Activated CD4-positive, alpha-beta T cell treated with anti-CD3 and anti-CD28 coated beads, Interleukin-2, amount 50 U/mL, for 48 hours (primary cell): ENCODE measurements at regions not wholly inside any gene's neighbourhood (a gene's known extent, or its start where the extent isn't known, plus 50 kb on each side); places are given as distances from the start of the nearest gene placed in this dataset.

ENCODE experiments used
- DNase-seq, 2 experiments: peaks; one replicate each; pipeline ENCODE4 v3.0.0-alpha.2; 2020

DNA sequence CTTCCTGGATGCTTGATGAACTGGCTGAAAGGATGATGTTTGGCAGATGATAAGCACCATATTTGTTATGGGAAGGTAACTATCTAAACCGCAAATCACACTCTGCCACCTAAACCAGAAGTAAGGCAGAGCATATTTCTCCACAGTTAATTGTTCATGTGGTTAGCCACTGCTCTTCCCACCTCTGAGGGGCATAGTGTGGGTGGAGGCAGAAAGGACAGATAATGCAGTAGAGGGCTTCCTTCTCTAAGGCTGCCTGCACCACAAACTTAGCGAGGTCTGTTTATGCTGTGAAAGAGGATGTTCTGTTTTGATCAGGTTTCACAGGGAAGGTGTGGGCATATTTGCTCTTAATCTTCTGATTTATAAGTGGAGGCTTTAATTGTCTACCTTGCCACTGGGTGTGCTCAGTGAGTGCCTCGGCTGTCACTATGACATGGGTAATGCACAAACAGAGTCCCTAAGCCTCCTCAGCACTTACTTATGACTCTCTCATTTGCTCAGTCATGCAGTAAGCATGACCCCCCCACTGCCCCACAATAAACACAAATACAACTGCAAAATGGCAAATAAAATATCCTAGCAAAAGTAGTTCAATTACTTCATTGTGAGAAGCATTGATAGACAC is 401.0 kb downstream of the TMA16 start:
- DNase-seq = peak in 1 of 2 experiments; percentile 4

DNA sequence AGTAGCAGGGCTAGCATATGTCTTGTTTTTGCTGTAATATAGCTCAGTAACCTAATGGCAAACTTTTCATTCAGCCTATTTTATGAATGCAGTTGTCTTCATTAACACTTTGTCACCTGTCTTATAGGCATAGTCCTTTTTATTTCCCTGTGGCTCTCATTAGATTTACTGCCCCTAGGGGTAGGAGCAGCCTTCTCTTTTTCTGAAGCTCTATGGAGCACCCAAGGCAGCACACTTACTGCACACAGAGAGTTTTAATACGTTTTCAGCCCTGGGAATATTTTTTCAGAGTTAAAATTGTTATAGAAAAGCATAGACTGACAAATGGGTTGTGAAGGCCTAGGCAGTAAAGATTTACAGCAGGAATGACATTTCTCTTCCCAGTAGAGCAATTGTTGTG is 406.8 kb downstream of the TMA16 start:
- DNase-seq = no peak

DNA sequence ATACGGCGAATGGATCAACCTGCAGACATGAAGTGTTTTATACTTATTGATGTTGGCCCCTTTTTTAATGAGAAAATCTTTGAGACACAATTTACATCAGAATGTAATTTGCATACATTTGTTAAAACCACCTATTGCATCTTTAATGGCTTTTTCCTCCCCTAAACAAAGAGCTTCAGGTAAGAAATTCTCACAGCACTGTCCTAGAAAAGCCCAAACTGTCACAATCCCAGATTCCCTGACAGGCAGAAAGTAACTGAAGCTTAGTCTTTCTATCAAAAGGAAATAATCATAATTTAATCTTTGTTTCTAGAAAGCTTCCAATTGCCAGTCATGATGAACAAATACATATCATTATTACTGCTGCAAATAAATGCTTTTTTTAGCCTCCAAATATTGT is 407.9 kb downstream of the TMA16 start:
- DNase-seq = no peak

DNA sequence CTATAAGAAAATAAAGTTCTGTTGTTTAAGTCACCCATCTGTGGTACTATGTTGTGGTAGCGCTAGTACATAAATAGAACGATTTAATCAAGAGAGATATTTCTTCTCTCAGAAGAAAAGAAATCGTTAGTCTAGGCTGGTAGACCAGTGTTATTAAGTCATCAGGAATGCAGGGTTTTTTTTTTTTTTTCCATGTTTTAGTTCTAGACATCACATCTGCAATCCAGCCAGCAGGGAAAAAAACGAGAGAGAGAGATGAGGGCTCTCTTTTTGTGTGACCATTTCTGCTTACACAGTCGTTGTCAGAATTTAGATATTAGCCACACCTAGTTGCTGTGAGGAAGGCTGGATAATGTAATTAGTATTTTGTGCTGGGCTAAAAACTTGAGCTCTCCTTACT is 417.4 kb downstream of the TMA16 start:
- no peak for DNase-seq

DNA sequence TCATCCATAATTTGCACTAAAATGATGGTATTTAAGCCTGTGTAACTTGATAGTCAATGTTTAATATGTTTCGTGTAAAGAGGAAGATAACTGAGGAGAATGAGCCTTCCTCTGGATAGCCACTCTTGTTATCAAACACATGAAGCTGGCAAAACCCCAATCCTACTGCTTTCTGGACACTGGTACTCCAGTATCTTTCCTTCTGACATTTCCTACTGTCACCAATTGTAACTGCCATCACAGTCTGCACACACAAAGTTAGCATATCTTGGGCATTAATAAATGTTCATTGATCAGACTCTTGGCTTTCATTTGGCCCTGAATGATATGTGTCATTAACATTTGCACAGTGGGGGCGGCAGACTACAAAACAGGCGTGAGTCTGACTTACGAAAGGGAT is 419.1 kb downstream of the TMA16 start:
- DNase-seq = no peak

DNA sequence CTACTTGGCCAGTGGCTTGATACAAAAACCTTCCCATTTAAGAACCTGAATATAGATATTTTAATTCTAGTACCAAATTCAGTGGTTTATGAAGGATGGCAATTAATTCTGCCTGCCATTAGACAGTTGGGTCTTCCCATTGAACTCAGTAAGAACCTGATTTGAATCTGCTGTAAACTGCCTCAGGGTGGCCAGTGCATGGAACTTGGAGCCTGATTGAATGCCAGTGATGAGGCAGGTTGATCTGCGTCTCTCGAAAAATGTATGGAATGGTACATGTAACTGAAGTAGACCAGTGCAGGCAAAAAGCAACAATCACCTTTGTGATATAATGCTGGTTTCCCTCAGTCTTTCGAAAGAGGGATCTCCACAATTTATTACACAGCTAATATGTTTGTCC is 421.4 kb downstream of the TMA16 start:
- no peak for DNase-seq

DNA sequence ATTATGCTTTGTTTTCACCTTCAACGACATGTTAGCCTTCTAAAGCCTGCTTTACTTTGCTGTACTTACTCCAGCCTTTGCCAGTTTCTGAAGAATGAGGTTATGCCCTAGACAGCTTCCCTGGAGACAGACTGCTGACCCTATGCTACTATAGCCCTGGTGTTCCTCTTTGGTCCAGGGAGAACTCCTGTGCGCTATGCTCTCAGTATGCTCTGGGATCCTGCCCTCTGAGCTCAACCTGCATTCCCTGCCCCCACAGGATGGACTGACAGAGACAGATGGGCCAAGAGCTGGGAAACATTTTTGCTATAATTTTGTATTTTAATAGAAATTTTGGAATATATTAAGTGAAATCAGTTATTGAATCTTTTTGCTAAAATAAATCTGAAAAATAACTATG is 425.9 kb downstream of the TMA16 start:
- no peak for DNase-seq

DNA sequence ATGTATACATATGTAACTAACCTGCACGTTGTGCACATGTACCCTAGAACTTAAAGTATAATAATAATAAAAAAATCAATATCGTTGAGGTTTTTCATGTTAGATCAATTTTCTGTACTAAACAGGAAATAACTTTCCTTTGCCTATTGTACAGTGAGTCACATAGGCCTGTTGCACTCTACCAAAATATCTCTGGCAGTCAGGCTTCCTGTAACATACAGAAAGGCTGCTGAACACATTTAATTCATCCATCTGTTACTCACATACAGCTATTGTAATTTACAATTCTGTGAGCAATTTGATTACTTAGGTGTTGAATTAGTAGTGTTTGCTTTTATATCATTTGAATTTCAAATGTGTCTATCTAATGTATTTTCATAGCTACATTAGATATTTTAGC is 427.8 kb downstream of the TMA16 start:
- no peak for DNase-seq

DNA sequence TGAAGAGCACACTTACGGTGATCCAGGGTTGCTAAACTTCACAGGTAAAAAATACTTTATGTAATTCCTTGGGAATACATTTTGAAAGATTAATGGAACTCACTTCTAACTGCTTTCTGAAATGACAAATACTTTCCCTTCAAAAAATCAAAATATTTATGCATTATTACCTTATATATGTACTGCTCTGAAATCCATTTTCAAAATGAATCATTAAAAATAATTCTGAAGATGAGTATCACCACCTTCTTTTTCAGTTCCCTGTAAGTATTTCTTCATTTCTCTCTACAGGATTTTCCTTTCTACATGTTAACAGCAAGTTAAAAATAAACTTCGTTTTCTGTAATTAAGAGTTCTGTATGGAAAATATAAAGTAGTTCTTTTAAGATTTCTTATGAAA is 428.6 kb downstream of the TMA16 start:
- no peak for DNase-seq

DNA sequence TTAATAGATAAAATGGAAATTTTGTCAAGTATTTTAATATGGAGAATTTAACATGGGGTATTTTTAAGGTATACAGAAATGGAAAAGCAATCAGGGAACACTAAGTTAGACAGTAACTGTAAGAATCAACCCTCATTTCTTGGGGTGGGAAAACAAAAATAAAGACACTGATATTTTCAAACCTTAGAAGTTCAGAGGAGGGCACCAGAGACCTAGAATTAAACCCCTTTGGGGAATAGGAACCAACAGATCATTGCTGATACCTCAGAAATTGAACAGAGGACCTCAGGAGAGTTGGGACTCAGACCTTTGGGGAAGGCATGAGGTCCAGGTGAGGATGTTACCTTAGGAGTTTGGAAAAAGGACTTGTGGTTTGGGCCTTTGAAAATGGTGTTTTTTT is 435.6 kb downstream of the TMA16 start:
- no peak for DNase-seq

DNA sequence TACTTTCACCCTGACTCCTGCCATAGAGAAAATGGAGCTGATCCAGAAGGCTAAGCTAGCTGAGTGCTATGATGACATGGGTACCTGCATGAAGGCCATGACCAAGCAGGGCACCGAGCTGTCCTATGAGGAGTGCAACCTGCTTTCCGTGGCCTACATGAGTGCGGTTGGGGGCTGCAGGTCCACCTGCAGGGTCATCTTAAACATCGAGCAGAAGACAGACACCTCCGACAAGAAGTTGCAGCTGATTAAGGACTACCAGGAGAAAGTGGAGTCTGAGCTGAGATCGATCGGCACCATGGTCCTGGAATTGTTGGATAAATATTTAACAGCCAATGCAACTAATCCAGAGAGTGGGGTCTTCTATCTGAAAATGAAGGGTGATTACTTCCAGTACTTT is 438.0 kb downstream of the TMA16 start:
- no peak for DNase-seq

DNA sequence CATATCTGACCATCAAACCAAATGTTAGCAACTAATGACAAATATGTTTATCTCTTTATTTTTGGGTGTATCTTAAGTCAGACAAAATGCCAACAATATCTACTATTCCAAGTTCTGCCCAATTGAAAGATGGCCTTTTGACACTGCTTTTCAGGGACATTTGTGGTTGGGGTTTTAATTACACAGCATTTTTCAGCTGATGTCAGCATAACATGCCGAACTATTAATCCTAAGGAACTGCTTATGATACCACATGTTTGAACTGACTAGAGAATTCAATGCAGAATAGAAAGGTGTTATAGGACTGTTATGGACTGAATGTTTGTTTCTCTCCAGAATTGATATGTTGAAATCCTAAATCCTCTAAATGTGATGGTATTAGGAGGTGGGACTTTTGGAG is 445.1 kb downstream of the TMA16 start:
- DNase-seq = no peak

DNA sequence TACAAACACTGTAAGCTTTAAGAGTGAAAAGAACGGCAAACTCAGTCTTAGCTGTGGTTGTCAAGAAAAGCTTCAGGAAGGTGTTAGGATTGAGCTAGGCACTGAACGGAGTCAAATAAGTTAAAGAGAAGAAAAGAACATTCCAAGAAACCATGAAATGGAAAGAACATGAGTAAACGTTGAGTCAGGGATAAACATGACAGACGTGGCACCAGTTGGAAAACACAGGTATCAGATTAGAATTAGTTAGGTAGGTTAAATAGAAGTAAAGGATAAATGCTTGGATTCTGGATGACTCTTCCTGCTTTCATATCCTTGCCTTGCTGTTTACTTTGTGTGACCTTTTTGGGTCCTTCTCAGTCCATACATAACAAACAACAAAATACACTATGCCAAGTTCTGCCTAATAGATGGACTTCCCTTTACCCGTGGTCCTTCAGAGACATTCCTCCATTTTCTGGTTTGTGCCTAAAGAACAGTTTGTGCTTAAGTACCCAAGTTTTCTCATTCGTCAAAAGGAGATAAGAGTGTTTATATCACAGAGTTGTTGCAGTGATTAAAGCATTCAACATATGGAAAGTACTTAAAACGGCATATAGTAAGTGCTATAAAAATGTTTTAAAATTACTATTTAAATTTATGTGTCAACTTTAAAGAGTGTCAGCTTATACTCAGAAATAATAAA is 446.9 kb downstream of the TMA16 start:
- DNase-seq = no peak

DNA sequence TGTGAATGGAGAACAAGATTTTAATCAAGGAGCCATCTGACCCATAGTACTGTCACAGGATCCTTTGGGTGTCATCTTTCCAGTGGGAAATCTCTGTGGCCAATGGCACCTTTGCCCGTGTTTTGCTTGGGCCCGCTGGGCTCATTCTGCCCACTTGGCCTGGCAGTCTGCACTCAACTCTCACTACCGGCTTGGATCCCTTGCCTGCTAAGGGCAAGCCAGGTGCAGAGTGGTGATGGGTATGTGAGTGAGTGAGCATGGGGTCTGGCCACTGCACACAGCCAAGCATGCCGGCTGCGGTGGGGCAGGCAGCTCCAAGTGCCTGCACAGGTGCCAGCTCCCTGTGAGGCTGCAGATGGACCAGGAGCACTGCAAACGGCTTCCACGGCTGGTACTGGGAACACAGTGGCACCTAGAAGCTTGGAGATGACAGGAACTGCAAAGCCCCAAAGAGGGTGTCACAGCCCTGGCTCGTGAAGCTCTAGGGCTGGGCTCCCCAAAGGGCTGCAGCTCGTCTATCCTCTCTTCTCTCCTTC is 454.5 kb downstream of the TMA16 start:
- no peak for DNase-seq

DNA sequence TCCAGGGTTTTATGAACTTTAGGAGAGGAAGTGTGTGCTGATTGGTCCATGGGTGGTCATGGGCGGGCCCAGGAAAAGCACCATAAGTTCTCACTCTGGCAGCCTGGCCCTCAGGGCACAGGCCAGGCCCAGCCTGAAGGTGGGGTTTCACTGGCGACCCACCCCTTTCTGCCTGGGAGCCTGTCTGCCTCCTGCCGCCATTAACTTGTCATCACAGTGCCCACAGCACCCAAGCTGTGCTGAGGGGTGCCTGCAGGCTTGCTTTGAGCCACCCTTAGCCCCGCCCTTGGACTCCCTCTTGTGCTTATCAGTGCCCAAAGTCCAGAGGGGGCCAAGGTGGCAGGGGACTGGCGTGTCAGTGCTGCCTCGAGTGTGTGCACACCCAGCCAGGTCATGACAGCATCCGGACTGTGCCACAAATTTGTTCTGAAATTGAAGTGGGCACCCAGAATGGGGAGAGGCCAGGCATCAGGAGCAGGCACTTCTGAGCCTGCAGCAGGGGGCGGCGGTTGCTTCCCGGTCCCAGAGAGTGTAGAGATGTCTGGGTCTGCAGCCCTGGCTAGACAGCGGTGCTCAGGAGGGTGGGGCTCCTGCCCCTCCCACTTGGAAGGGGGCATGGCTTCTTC is 455.6 kb downstream of the TMA16 start:
- DNase-seq = no peak

DNA sequence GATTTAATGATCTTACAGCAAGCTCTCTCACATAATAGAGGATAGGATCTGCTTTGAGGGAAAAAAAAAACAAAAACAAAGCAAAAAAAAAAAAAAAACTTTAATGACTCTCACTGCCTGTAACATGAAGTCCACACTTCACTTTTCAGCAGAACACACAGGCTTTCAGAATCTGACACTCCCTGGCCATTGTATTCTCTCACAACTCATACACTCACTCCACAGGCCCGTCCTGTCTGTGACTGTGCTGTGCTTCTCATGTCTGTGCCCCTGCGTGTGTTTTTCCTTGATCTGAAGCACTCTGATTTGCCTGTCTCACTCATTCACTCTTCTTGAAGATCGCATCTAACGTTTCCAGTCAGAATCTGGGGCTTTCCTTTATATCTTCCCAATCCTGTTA is 460.8 kb downstream of the TMA16 start:
- DNase-seq = no peak

DNA sequence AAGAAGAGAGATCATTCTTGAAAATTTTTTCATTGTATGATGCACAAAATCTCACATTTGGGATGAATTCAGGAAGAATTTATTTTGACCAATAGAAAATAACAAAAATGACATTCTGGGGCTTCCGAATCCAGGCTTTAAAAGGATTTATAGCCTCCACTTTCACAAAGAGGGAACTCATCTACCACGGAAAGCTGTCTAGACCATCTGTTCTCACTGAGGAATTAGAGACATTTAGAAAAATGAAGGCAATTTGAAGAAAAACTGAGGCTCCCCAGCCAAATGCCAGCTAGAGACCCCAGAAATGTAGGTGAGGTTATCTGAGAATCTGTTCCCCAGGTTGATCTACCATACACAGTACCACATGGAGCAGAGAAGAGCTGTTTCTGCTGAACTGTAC is 464.3 kb downstream of the TMA16 start:
- no peak for DNase-seq

DNA sequence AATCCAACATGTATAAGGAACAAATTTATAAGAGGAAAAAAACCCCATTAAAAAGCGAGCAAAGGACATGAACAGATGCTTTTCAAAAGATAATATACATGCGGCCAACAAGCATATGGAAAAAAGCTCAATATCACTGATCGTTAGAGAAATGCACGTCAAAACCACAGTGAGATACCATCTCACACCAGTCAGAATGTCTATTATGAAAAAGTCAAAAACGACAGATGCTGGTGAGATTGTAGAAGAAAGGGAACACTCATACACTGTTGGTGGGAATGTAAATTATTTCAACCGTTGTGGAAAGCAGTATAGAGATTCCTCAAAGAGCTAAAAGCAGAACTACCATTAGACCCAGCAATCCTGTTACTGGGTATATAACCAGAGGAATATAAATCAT is 465.4 kb downstream of the TMA16 start:
- no peak for DNase-seq

DNA sequence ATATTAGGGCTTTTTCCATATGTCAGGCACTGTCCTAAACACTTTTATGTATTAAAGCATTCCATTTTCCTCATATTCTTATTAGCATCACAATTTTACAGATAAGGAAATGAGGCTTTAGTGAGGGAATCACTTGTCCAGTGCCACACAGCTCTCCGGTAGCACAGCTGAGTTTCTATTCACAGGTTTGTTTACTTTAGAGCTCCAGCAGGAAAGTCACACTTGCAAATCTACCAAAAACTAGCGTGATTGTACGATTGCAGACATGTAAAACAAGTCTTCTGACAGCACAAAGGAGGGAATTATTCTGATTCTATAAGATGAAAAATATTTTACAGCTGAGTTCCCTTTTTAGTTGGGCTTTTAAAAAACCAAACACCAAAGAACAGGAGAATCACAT is 472.1 kb downstream of the TMA16 start:
- DNase-seq = no peak

DNA sequence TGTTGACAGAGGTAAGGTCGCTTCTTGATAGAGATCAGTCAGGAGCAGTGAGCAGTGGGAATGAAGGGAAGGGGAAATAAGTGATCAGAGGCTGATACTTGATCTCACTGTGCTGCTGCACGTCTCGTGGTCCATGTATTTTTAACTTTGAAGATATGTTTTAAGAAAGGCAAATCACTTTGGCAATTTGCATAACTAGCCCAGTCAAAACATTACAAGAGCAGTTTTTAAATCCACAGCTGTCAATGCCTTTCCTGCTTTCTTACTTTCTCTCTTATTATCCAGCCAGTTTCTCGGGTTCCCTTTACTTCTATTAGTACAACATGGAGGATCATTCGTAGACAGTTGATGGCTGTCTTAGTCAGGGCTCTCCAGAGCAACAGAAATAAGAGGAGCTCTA is 472.8 kb downstream of the TMA16 start:
- DNase-seq = no peak

DNA sequence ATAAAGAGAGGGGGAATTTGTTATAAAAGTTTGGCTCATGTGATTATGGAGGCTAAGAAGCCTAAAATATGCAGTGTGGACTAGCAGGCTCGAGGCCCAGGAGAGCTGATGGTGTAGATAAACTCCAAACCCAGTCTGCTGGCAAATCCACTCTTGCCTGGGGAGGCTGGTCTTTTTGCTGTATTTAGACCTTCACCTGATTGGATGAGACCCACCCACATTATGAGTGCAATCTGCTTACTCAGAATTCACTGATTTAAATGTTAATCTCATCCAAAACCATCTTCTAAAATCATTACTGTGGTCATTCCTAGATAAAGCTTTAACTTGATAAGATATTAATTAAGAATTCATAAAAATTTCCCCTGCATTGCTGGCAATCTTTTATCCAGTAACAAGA is 473.2 kb downstream of the TMA16 start:
- DNase-seq = no peak

DNA sequence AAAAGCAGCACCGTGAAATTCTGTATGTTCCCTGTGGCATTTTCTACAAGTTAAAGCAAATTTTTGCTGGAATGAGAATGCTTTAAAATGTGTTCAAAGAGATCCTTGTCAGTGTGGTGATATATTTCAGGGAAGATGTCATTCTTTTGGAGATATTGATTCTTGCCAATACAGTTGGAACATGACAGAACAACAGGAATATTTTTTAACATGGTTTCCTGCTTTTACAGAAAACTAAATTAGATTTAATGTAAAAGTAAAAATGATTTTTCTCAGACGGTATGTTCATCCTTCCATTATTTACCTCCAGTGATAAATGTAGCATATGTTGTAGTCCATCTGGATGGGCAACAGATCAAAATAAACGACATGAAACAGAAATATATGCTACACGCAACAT is 474.8 kb downstream of the TMA16 start:
- no peak for DNase-seq

DNA sequence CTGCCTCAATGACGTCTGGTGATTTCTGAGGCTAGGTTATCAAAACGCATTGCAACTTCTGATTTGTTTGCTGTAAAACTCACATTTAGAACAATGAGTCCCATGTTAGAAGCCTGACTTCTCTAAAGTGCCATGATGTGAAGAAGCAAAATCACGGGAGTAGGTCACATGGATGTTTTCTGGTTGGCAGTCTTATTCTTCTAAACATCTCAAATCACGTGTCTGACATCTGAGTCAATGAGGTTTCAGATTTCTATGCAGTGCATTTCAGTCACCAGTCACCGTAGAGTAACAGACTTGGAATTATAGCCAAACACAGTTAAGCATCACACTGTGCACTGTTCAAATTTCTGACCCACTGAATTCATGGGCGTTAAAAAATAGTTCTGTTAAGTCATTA is 482.1 kb downstream of the TMA16 start:
- DNase-seq = no peak

DNA sequence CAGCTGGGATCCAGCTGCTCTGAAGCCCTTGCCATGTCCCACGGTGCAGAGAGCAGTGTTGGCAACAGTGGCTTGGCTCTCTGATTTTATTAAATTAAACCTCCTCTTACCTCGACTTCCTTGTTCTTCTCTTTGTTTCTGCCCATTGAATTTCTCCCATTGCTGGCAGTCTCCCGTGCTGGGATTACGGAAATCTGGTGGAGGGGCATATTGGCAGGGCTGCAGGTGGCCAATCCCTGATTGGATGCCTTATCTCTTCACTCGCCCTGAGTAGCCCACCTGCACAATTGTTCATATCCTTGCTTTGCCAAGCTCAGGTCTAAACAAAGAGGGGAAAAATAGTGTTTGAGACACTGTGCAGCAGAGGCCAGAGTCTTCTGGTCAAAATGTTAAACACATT is 493.9 kb downstream of the TMA16 start:
- no peak for DNase-seq

DNA sequence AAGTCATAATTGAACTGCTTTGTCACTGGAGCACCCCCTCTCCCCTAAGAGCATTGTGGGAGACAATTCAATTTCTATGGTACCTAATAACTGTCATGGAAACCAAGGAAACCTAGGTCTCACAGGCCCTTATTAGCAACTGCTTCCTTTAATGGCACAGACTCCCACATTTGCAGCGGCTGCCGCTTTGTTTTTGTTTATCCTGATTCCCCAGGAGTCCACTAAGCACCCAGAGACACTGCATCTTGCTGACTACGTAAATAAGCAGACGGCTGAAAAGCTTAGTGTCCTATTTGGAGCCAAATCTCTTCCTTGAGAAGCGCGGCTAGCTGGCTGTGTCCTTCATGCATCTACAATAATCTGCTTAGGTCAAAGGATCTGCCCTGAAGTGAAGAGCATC is 494.4 kb downstream of the TMA16 start:
- DNase-seq = no peak
